GM19239 (cell line): ENCODE measurements at regions not wholly inside any gene's neighbourhood (a gene's known extent, or its start where the extent isn't known, plus 50 kb on each side); places are given as distances from the start of the nearest gene placed in this dataset.
"Not testable (repeated sequence)": the region's sequence is repeated elsewhere in the genome, so short reads cannot be mapped to it uniquely, and the experiment has no call there.

Experiments
- DNase-seq: peaks from one replicate; pipeline ENCODE4 v3.0.0; 2011; ENCODE audit warnings: low spot score; ENCODE audit not compliant: insufficient read length
- FAIRE-seq: peaks from 2 replicates; lab custom pipeline; 2011; peaks lifted over from hg19 to GRCh38; lab: Jason Lieb, UNC

GRCh38 chr6:165178056-165178455, 131.3 kb downstream of the C6orf118 start:
- FAIRE-seq, result no peak
- no peak for DNase-seq

GRCh38 chr6:165173484-165173883, 135.9 kb downstream of the C6orf118 start:
- FAIRE-seq (no peak), DNase-seq (no peak)

GRCh38 chr6:165167861-165168260, 141.5 kb downstream of the C6orf118 start:
- DNase-seq (no peak), FAIRE-seq (no peak)

GRCh38 chr6:165167311-165167710, 142.1 kb downstream of the C6orf118 start:
- no peak for FAIRE-seq
- DNase-seq, result no peak

- no peak for DNase-seq
- FAIRE-seq, result no peak
Observed at GRCh38 chr6:165163519-165163918, 145.9 kb downstream of the C6orf118 start.

- FAIRE-seq (no peak), DNase-seq (no peak)
Observed at GRCh38 chr6:165159460-165159859, 149.9 kb downstream of the C6orf118 start.

- DNase-seq, result no peak
- FAIRE-seq, result no peak
Observed at GRCh38 chr6:165146456-165146855, 162.9 kb downstream of the C6orf118 start.

GRCh38 chr6:165135889-165136288, 173.5 kb downstream of the C6orf118 start:
- FAIRE-seq (no peak), DNase-seq (no peak)

GRCh38 chr6:165129086-165129485, 180.3 kb downstream of the C6orf118 start:
- no peak for DNase-seq

GRCh38 chr6:165127743-165128142, 181.7 kb downstream of the C6orf118 start:
- DNase-seq, FAIRE-seq: not testable (repeated sequence)

More at GRCh38 chr6:165129086-165129485, 180.3 kb downstream of the C6orf118 start:
- no peak for FAIRE-seq

- not testable (repeated sequence) for DNase-seq, FAIRE-seq
Observed at GRCh38 chr6:165124681-165125080, 184.7 kb downstream of the C6orf118 start.

- DNase-seq, result no peak
Observed at GRCh38 chr6:165119231-165120020, 190.0 kb downstream of the C6orf118 start.

GRCh38 chr6:165118736-165119135, 190.7 kb downstream of the C6orf118 start:
- DNase-seq (no peak), FAIRE-seq (no peak)

More at GRCh38 chr6:165119231-165120020, 190.0 kb downstream of the C6orf118 start:
- FAIRE-seq, result no peak

- no peak for DNase-seq
- no peak for FAIRE-seq
Observed at GRCh38 chr6:165117806-165118205, 191.6 kb downstream of the C6orf118 start.

GRCh38 chr6:165117121-165117520, 192.3 kb downstream of the C6orf118 start:
- no peak for DNase-seq
- no peak for FAIRE-seq

- no peak for FAIRE-seq
- no peak for DNase-seq
Observed at GRCh38 chr6:165110860-165111259, 198.5 kb downstream of the C6orf118 start.

GRCh38 chr6:165109011-165109410, 200.4 kb downstream of the C6orf118 start:
- no peak for FAIRE-seq
- DNase-seq, result no peak

GRCh38 chr6:165106261-165106660, 203.1 kb downstream of the C6orf118 start:
- FAIRE-seq (no peak), DNase-seq (no peak)

GRCh38 chr6:165098165-165098564, 211.2 kb downstream of the C6orf118 start:
- no peak for DNase-seq
- FAIRE-seq, result no peak

GRCh38 chr6:165096868-165097267, 212.5 kb downstream of the C6orf118 start:
- FAIRE-seq (no peak), DNase-seq (no peak)

GRCh38 chr6:165096209-165096608, 213.2 kb downstream of the C6orf118 start:
- DNase-seq (no peak), FAIRE-seq (no peak)
